ENCODE measurements at regions not wholly inside any gene's neighbourhood (a gene's known extent, or its start where the extent isn't known, plus 50 kb on each side); places are given as distances from the start of the nearest gene placed in this dataset.

DNA sequence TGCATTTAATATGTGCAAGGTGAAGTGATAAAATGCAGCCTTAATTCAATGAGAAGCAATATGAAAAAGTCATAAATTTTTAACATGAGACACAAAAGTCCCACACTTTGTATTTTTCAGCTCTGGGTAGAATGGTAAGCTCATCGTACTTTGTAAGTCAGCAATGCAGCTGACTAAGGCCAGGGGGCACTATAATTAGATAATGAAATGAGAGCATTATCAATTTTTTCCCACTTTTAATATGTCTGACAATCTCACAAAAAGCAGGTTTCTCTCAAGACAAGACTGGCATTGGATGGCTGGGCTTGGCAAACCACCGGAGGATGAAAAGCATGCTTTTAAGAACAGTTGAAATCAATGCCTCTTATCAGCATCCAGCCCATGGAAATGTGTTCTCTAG, 162.8 kb downstream of the FAM174A start:
- TF ChIP-seq, protein P1, sequence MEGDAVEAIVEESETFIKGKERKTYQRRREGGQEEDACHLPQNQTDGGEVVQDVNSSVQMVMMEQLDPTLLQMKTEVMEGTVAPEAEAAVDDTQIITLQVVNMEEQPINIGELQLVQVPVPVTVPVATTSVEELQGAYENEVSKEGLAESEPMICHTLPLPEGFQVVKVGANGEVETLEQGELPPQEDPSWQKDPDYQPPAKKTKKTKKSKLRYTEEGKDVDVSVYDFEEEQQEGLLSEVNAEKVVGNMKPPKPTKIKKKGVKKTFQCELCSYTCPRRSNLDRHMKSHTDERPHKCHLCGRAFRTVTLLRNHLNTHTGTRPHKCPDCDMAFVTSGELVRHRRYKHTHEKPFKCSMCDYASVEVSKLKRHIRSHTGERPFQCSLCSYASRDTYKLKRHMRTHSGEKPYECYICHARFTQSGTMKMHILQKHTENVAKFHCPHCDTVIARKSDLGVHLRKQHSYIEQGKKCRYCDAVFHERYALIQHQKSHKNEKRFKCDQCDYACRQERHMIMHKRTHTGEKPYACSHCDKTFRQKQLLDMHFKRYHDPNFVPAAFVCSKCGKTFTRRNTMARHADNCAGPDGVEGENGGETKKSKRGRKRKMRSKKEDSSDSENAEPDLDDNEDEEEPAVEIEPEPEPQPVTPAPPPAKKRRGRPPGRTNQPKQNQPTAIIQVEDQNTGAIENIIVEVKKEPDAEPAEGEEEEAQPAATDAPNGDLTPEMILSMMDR (IDR thresholded peaks at IDR 0.05), result no peak
- no peak for TF ChIP-seq POLR2A (IDR thresholded peaks at IDR 0.05)

Measured in body of pancreas (tissue), 4 donors.